Omental fat pad (tissue), 3 donors: ENCODE measurements at regions not wholly inside any gene's neighbourhood (a gene's known extent, or its start where the extent isn't known, plus 50 kb on each side); places are given as distances from the start of the nearest gene placed in this dataset.
A peak's percentile ranks its signal among the peaks of the same experiment; 100 is the strongest.

Experiments
- ATAC-seq: fragments of 150-250 bp; one replicate; pipeline ENCODE4 v1.9.1; 2016; ENCODE audit warnings: mild to moderate bottlenecking, moderate library complexity; ENCODE audit not compliant: low FRiP score
- DNase-seq: peaks from one replicate; pipeline ENCODE4 v3.0.0-alpha.2; 2019; ENCODE audit warnings: low spot score
- TF ChIP-seq, protein P1 (sequence below), 3 donors: fragments of 450-650 bp; IDR thresholded peaks; one replicate each; pipeline ENCODE4 v1.5.1; 2016 to 2017; ENCODE audit warnings: antibody characterized with exemption in 3 of 3, mild to moderate bottlenecking in 3 of 3, moderate library complexity in 2 of 3

DNA sequence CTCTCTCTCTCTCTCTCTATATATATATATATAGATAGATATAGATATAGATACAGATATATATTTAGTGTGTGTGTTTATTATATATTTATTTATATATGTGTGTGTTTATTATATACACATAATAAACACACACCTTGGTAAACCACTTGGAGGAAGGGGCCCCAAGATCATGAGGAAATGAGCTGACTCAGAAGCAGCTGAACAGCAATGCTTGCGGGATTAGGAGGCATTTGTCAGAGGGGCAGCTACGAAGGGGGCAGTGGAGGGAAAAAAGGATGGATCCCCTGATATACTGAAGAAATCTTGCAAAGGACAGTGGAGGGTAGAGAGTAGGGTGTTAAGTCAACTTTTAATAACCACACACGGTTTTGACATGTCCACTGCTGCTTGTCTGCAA, 120.0 kb upstream of the SORBS2 start:
- ATAC-seq (no peak), DNase-seq (no peak)
- TF ChIP-seq, protein P1, sequence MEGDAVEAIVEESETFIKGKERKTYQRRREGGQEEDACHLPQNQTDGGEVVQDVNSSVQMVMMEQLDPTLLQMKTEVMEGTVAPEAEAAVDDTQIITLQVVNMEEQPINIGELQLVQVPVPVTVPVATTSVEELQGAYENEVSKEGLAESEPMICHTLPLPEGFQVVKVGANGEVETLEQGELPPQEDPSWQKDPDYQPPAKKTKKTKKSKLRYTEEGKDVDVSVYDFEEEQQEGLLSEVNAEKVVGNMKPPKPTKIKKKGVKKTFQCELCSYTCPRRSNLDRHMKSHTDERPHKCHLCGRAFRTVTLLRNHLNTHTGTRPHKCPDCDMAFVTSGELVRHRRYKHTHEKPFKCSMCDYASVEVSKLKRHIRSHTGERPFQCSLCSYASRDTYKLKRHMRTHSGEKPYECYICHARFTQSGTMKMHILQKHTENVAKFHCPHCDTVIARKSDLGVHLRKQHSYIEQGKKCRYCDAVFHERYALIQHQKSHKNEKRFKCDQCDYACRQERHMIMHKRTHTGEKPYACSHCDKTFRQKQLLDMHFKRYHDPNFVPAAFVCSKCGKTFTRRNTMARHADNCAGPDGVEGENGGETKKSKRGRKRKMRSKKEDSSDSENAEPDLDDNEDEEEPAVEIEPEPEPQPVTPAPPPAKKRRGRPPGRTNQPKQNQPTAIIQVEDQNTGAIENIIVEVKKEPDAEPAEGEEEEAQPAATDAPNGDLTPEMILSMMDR (IDR thresholded peaks at IDR 0.05): no peak

DNA sequence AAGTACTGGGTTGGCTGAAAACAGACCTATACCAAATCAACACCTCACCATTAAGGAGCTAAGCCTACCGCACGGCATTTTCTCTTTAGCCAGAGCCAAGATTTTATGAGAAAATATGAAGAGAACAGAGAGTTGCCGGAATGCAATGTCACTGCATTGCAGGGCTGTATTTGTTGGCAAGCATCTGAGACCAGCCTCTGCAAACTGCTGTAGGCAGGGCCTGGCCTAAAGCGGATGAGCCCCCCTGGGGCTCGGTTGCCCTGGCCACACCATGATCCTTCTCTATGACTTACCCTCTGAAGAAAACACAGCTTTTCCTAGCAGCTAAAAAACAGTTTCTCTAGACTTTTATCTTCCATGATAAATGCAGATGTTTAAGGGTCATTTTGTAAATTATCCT, 120.5 kb upstream of the SORBS2 start:
- TF ChIP-seq, protein P1 (IDR thresholded peaks at IDR 0.05): no peak
- DNase-seq (no peak), ATAC-seq (no peak)

DNA sequence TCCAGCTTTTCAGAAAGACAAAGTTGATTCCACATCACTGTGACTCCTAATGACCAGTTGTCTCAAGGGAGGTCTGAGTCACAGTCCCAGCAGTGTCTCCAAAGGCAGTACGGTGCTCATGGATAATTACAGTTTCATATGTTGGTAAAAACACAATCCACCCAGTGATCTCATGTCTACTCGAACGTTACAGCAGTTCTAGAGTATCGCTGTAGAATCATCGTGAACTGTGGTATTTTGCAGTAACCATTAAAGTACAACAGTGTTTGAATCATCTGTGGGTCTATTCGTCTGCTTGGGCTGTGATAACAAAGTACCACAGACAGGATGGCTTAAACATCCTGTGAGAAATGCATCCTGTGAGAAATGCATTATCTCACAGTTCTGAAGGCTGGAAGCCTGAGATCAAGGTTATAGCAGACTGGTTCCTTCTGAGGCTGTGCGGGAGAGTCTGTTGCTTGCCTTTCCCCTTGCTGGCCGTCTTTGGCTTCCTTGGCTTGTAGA, 121.1 kb upstream of the SORBS2 start:
- DNase-seq: no peak

DNA sequence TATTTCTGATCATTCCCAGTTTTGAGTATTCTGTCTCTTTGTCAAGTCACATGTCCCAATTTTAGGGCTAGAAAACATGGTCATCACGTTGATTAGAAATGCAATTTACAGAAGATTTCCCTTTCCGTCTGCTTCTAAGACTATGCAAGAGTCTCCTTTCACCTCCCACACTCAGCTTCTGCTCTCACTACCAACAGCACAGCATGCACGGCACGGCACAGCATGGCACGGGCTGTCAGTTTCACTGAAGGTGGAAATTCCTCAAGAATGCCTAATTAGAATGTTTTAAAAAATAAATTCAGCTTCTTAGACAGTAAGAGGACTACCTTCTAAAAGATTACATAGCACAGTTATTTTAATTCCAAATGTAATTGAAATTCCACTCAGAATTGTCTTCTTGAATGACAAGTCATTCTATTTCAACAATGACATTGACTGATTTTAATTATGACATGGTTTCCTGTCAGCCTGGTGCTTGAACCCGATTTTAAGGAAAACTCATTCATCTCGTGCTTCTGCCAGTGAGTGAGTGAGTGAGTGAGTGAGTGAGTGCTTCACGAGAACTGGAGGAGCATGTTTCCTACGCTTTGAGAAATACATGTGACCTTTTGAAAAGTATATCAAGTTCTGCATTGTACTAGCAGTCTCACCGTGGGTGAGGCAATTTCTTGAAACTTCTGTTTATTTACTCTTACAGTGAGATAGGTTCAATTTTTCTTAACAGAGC, 124.8 kb upstream of the SORBS2 start:
- TF ChIP-seq, protein P1 (IDR thresholded peaks at IDR 0.05): no peak
- peak; percentile 64 for ATAC-seq
- DNase-seq: no peak

More for the DNA sequence above, 121.1 kb upstream of the SORBS2 start:
- TF ChIP-seq, protein P1 (IDR thresholded peaks at IDR 0.05): no peak
- no peak for ATAC-seq

DNA sequence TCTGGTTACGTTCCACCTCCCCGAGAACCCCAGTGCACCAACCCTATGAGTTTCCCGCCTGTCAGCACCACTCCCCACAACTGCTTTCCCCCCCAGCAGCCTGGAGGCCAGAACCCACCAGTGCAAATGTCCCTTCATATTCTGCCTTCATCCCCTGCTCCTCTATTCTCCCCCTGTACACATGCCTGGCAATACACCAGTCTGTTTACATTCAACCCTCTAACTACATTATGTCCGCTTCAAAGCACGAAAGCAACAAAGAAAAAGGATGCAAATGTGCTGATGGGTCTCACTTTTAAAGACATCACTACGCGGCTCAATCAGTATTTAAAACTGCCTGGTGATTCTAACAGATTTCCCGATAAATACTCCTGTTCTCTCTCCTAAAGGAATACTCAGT, 126.7 kb upstream of the SORBS2 start:
- ATAC-seq (no peak), DNase-seq (no peak)
- TF ChIP-seq, protein P1 (IDR thresholded peaks at IDR 0.05): no peak

DNA sequence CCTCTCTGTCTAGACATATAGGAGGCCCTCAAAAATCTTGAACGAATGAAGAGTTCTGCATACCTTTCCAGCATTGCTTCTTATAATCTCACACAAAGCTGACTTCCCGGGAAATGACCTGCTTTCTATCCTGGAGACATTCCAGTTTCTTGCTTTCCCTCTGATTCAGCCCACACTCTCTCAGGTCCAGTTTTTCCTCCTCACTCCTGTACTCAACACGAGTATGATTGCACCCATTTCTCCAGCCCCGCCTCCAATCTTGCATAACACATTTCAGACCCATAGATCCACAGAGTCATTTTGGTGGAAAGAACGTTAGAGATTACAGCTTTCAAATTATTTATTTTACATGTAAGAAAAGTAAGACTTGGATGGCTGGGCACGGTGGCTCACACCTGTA, 127.5 kb upstream of the TLR3 start:
- ATAC-seq (peak; percentile 80), DNase-seq (peak; percentile 55)
- TF ChIP-seq, protein P1 (IDR thresholded peaks at IDR 0.05): no peak

DNA sequence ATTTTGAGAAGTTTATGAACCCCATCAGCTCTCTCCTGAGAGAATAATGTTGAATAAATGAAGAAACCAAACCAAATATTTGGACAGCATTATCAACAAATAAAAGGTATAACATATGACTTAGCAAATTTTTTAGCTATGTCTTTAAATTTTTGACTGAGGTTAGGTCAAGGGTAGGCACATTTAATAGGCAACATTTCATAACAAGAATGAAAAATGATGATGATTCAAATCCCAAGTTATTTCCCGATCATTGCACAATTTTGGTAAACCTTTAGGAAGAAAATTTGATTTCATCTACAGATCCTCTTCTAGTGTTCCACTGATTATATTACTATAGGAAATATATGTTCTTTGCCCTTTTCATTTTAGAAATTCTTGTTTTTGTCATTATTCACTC, 123.7 kb upstream of the TLR3 start:
- TF ChIP-seq, protein P1 (IDR thresholded peaks at IDR 0.05): no peak
- peak; percentile 71 for ATAC-seq
- DNase-seq: no peak
